ENCODE measurements at regions not wholly inside any gene's neighbourhood (a gene's known extent, or its start where the extent isn't known, plus 50 kb on each side); places are given as distances from the start of the nearest gene placed in this dataset.
"Not testable (repeated sequence)": the region's sequence is repeated elsewhere in the genome, so short reads cannot be mapped to it uniquely, and the experiment has no call there.

DNA sequence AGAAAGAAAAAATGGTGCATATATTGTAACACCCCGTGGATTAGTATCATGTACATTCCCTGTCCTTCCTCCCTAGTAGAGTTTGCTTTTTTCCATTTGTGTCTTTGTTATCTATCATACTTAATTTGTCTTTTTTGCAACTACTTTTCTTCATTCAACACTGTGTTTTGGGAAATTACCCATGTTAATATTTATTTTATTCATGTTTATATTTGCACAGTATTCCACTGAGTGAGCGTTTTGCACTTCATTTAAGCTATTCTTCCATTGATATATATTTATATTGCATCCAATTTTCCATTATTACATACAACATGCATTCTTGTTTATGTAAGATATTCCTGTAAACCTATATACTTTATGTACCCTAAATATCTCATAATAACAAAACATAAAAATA is 57.6 kb upstream of the FAM171A1 start:
- DNase-seq = no peak

DNA sequence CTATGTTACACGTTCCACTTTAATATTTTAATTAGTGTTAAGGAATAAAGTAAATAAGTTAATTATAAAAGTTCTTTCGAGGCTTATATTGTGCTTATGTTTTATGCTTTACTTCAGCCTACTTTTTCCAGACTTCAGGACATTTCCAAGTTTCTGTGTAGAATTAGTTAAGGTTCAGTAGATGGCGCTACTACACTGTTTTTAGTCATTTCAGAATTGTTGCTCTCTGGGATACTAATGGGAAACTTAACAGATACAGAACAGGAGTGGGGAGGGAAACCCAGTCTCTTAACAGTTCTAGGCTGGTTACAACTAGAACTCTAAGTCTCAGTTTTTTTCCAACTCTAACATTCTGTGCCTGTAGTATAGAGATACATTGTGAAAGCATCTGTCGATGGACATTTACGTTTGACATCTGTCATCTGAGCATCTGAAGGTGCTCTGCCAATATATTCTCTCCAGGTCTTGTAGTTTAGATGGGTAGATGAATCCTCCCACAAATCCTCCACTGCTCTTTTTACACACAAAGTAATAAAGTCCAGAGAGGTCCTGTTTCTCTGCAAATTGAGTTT is 56.8 kb upstream of the FAM171A1 start:
- DNase-seq = no peak

- DNase-seq = no peak
Measured at GRCh38 chr10:15426558-15426957, 55.5 kb upstream of the FAM171A1 start.

- DNase-seq = no peak
Measured at GRCh38 chr10:15426115-15426514, 55.0 kb upstream of the FAM171A1 start.

DNA sequence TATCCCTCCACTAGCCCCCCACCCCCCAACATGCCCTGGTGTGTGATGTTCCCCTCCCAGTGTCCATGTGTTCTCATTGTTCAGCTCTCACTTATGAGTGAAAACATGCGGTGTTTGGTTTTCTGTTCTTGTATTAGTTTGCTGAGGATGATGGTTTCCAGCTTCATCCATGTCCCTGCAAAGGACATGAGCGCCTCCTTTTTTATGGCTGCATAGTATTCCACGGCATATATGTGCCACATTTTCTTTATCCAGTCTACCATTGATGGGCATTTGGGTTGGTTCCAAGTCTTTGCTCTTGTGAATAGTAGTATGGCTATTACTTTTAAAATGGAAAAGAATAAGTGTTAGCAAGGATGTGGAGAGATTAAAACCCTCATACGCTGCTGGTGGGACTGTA is 50.8 kb upstream of the FAM171A1 start:
- not testable (repeated sequence) for DNase-seq
